ENCODE measurements at regions not wholly inside any gene's neighbourhood (a gene's known extent, or its start where the extent isn't known, plus 50 kb on each side); places are given as distances from the start of the nearest gene placed in this dataset.

DNA sequence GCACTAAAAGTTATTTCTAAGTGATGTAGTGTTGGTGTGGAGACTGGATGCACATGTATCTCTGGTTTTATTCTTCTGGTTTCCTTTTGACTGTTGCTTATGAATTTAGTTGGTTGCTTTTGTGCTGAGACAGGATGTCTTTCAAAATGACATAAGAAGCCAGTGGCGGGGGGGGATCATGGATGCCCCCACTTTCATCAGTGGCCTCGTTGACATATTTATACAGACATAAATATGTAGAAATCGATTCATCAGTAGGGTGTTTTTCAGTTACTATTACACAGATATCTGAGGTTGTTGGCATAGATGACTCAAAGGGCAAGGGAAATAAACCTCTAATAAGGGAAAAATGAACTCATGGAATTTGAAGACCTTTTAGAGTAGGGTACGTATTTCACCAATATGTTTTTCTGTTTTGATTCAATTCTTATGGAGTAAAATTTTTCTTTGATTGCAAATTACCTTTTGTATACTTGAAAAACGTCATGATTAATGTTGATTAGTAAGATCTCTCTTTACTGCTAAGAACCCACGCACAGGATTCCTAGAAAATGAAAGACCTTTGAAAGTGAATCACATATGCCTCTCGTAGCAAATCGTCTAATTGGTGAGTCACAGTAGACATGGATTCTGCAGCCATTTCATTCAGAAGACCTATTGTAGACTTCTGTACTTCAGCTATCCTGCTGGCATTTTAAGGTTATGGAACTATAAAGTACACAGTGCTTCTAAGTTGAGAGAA is 97.4 kb upstream of the RBMS3 start:
- no peak overlapping the region for H3K27ac ChIP-seq
- DNase-seq (ENCODE audit: low spot score): no peak
- H3K4me3 ChIP-seq: no peak overlapping the region
- TF ChIP-seq, protein P1, sequence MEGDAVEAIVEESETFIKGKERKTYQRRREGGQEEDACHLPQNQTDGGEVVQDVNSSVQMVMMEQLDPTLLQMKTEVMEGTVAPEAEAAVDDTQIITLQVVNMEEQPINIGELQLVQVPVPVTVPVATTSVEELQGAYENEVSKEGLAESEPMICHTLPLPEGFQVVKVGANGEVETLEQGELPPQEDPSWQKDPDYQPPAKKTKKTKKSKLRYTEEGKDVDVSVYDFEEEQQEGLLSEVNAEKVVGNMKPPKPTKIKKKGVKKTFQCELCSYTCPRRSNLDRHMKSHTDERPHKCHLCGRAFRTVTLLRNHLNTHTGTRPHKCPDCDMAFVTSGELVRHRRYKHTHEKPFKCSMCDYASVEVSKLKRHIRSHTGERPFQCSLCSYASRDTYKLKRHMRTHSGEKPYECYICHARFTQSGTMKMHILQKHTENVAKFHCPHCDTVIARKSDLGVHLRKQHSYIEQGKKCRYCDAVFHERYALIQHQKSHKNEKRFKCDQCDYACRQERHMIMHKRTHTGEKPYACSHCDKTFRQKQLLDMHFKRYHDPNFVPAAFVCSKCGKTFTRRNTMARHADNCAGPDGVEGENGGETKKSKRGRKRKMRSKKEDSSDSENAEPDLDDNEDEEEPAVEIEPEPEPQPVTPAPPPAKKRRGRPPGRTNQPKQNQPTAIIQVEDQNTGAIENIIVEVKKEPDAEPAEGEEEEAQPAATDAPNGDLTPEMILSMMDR (IDR thresholded peaks at IDR 0.05): no peak

- Histone ChIP-seq H3K4me3 (no peak overlapping the region), H3K27ac (no peak overlapping the region)
- TF ChIP-seq, protein P1 (IDR thresholded peaks at IDR 0.05): no peak
- DNase-seq (ENCODE audit: low spot score): no peak
These were observed 95.2 kb upstream of the RBMS3 start for GRCh38 chr3:29185706-29186105.

DNA sequence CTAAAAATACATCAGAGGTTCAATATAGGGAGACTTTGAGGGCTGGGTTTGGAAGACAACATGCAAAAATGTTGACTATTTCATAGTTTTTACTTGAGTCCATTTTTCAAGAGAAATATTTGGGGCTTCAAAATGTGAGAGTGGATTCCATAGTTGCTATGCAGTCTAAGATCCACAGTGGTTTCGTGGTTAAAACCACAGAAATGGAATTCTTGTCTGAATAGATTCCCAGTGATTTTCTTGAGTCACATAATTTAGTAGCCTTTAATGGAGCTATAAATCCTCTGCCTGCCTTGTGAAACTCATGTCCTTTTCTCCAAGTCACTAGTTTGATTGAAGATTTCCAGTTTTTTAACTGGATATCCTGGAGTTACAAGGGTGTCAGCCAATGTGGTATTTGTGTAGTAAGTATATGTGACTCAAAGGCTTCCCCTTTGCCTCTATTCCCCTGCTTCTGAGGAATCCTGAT is 94.7 kb upstream of the RBMS3 start:
- Histone ChIP-seq H3K27ac (peak overlapping the region; percentile 14 to 31), H3K4me3 (no peak overlapping the region)
- TF ChIP-seq, protein P1 (IDR thresholded peaks at IDR 0.05): no peak
- no peak for DNase-seq (ENCODE audit: low spot score)

GRCh38 chr3:29186982-29187725 is 93.7 kb upstream of the RBMS3 start:
- Histone ChIP-seq H3K4me3 (no peak overlapping the region), H3K27ac (peak overlapping the region in 1 of 2 donors; percentile 14)
- no peak for DNase-seq (ENCODE audit: low spot score)
- TF ChIP-seq, protein P1 (IDR thresholded peaks at IDR 0.05): no peak

DNA sequence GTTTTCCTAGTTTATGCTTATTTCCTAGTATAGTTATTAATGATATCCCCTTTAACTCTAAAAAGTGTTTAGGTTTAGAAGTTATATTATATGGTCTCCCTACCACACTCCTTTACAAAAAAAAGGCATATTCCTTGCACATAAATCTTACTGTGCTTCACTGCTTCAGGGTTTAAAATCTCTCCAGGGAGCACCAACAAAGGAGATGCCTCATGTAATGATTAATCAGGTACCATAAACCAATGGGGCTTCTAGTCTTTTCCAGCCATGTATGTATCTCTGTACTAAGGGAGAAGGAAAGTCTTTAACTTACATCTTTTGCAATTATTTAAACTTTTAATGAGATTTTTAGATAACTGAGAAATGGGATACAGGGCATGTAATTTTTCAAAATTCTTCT is 91.5 kb upstream of the RBMS3 start:
- DNase-seq (ENCODE audit: low spot score): no peak
- TF ChIP-seq, protein P1 (IDR thresholded peaks at IDR 0.05): no peak
- no peak overlapping the region for H3K27ac ChIP-seq
- no peak overlapping the region for H3K4me3 ChIP-seq

DNA sequence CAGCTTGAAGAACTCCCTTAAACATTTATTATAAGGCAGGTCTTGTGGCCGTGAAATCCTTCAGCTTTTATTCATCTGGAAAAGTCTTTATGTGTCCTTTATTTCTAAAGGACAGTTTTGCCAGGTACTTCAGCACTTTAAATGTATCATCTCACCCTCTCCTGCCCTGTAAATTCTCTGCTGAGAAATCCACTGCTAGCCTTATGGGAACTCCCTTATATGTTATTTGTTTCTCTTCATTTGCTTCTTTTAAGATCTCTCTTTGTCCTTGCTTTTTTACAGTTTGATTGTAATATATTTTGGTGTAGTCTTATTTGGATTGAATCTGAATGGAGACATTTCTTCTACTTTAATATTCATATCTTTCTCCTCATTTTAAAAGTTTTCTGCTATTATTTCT is 86.7 kb upstream of the RBMS3 start:
- no peak overlapping the region for H3K27ac ChIP-seq
- no peak for DNase-seq (ENCODE audit: low spot score)
- no peak overlapping the region for H3K4me3 ChIP-seq
- TF ChIP-seq, protein P1 (IDR thresholded peaks at IDR 0.05): no peak

Data from coronary artery (tissue), 2 donors.